GM12873 (cell line): ENCODE measurements at regions not wholly inside any gene's neighbourhood (a gene's known extent, or its start where the extent isn't known, plus 50 kb on each side); places are given as distances from the start of the nearest gene placed in this dataset.
A peak's percentile ranks its signal among the peaks of the same experiment; 100 is the strongest.

ENCODE experiments used
- TF ChIP-seq, protein P1 (sequence below): IDR thresholded peaks from 2 replicates; pipeline ENCODE4 v1.5.1; 2012; ENCODE audit warnings: low read depth, mild to moderate bottlenecking, moderate library complexity, low read length, control low read depth; ENCODE audit not compliant: insufficient read depth; ENCODE audit errors: missing control alignments

DNA sequence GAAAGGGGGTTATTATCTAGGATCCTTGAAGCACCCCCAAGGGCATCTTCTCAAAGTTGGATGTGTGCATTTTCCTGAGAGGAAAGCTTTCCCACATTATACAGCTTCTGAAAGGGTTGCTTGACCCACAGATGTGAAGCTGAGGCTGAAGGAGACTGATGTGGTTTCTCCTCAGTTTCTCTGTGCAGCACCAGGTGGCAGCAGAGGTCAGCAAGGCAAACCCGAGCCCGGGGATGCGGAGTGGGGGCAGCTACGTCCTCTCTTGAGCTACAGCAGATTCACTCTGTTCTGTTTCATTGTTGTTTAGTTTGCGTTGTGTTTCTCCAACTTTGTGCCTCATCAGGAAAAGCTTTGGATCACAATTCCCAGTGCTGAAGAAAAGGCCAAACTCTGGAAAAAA lies 183.7 kb downstream of the OR4F29 start:
- TF ChIP-seq, protein P1, sequence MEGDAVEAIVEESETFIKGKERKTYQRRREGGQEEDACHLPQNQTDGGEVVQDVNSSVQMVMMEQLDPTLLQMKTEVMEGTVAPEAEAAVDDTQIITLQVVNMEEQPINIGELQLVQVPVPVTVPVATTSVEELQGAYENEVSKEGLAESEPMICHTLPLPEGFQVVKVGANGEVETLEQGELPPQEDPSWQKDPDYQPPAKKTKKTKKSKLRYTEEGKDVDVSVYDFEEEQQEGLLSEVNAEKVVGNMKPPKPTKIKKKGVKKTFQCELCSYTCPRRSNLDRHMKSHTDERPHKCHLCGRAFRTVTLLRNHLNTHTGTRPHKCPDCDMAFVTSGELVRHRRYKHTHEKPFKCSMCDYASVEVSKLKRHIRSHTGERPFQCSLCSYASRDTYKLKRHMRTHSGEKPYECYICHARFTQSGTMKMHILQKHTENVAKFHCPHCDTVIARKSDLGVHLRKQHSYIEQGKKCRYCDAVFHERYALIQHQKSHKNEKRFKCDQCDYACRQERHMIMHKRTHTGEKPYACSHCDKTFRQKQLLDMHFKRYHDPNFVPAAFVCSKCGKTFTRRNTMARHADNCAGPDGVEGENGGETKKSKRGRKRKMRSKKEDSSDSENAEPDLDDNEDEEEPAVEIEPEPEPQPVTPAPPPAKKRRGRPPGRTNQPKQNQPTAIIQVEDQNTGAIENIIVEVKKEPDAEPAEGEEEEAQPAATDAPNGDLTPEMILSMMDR: peak; percentile 62
